Glomerular endothelial cell (primary cell): ENCODE measurements at regions not wholly inside any gene's neighbourhood (a gene's known extent, or its start where the extent isn't known, plus 50 kb on each side); places are given as distances from the start of the nearest gene placed in this dataset.
"Not testable (repeated sequence)": the region's sequence is repeated elsewhere in the genome, so short reads cannot be mapped to it uniquely, and the experiment has no call there.

ENCODE experiments used
- DNase-seq: peaks from one replicate; pipeline ENCODE4 v3.0.0-alpha.2; 2011; ENCODE audit warnings: low read depth, low spot score; ENCODE audit errors: extremely low read depth

- DNase-seq = no peak
Observed at GRCh38 chr17:70320673-70321345, 151.5 kb downstream of the KCNJ2 start.

GRCh38 chr17:70321352-70321751 lies 152.0 kb downstream of the KCNJ2 start:
- no peak for DNase-seq

GRCh38 chr17:70323269-70323668 lies 153.9 kb downstream of the KCNJ2 start:
- no peak for DNase-seq

GRCh38 chr17:70324031-70324430 lies 154.7 kb downstream of the KCNJ2 start:
- DNase-seq = no peak

- DNase-seq = no peak
Observed at GRCh38 chr17:70327279-70327678, 157.9 kb downstream of the KCNJ2 start.

GRCh38 chr17:70327723-70328122 lies 158.4 kb downstream of the KCNJ2 start:
- DNase-seq = no peak

GRCh38 chr17:70329721-70330120 lies 160.4 kb downstream of the KCNJ2 start:
- DNase-seq = no peak

- not testable (repeated sequence) for DNase-seq
Observed at GRCh38 chr17:70331066-70331465, 161.7 kb downstream of the KCNJ2 start.

GRCh38 chr17:70332356-70333210 lies 163.3 kb downstream of the KCNJ2 start:
- no peak for DNase-seq

GRCh38 chr17:70336411-70336810 lies 167.1 kb downstream of the KCNJ2 start:
- no peak for DNase-seq

- DNase-seq = no peak
Observed at GRCh38 chr17:70338946-70339354, 169.6 kb downstream of the KCNJ2 start.

GRCh38 chr17:70343114-70343513 lies 173.8 kb downstream of the KCNJ2 start:
- DNase-seq = no peak

- no peak for DNase-seq
Observed at GRCh38 chr17:70344386-70345060, 175.2 kb downstream of the KCNJ2 start.

- DNase-seq = no peak
Observed at GRCh38 chr17:70345061-70345460, 175.7 kb downstream of the KCNJ2 start.

GRCh38 chr17:70352834-70353233 lies 183.5 kb downstream of the KCNJ2 start:
- DNase-seq = no peak

GRCh38 chr17:70353408-70354092 lies 184.2 kb downstream of the KCNJ2 start:
- no peak for DNase-seq

- DNase-seq = no peak
Observed at GRCh38 chr17:70355185-70355584, 185.9 kb downstream of the KCNJ2 start.

- DNase-seq = no peak
Observed at GRCh38 chr17:70357190-70357589, 187.9 kb downstream of the KCNJ2 start.

- no peak for DNase-seq
Observed at GRCh38 chr17:70365091-70365583, 195.8 kb downstream of the KCNJ2 start.

- DNase-seq = no peak
Observed at GRCh38 chr17:70366386-70366785, 197.1 kb downstream of the KCNJ2 start.

- no peak for DNase-seq
Observed at GRCh38 chr17:70368011-70368410, 198.7 kb downstream of the KCNJ2 start.
